Gastrocnemius medialis (tissue), 4 donors: ENCODE measurements at regions not wholly inside any gene's neighbourhood (a gene's known extent, or its start where the extent isn't known, plus 50 kb on each side); places are given as distances from the start of the nearest gene placed in this dataset.
A peak's percentile ranks its signal among the peaks of the same experiment; 100 is the strongest.

Source experiments
- ATAC-seq, 2 donors: fragments of 150-250 bp; one replicate each; pipeline ENCODE4 v1.9.1; 2016
- DNase-seq, 2 donors: peaks; one replicate each; pipeline ENCODE4 v3.0.0-alpha.2; 2019
- H3K27ac ChIP-seq, 4 donors: fragments of 200-600 bp; sonication (generic); 1 replicate in 1 of 4; 2 replicates in 3 of 4; pipeline ENCODE4 v1.5.1; 2016 to 2018; ENCODE audit warnings: mild to moderate bottlenecking in 2 of 4, moderate library complexity in 1 of 4
- H3K27me3 ChIP-seq, 3 donors: fragments of 200-600 bp; sonication (generic) in 2 of 3; 1 replicate in 1 of 3; 2 replicates in 2 of 3; pipeline versions ENCODE4 v1.5.1 to v1.6.0; 2016 to 2019; ENCODE audit warnings: mild to moderate bottlenecking in 1 of 3, moderate library complexity in 1 of 3
- H3K36me3 ChIP-seq, 2 donors: fragments of 200-600 bp; sonication (generic) in 1 of 2; one replicate each; pipeline ENCODE4 v1.5.1; 2017 to 2018
- H3K4me1 ChIP-seq, 2 donors: fragments of 200-600 bp; sonication (generic) in 1 of 2; one replicate each; pipeline ENCODE4 v1.5.1; 2016 to 2017; ENCODE audit warnings: mild to moderate bottlenecking in 2 of 2
- H3K4me3 ChIP-seq, 4 donors: fragments of 200-600 bp; sonication (generic) in 3 of 4; 1 replicate in 1 of 4; 2 replicates in 3 of 4; pipeline ENCODE4 v1.5.1; 2016 to 2019; ENCODE audit warnings: mild to moderate bottlenecking in 2 of 4
- H3K9me3 ChIP-seq, 3 donors: fragments of 200-600 bp; sonication (generic) in 2 of 3; 1 replicate in 1 of 3; 2 replicates in 2 of 3; pipeline ENCODE4 v1.5.1; 2016 to 2019
- POLR2A ChIP-seq, 2 donors: fragments of 450-650 bp; IDR thresholded peaks; one replicate each; pipeline ENCODE4 v1.6.1; 2017; ENCODE audit warnings: antibody characterized with exemption in 2 of 2, mild to moderate bottlenecking in 2 of 2, moderate library complexity in 2 of 2
- in situ Hi-C, 4 donors: fragments of 200-750 bp; cut with MboI; loops; one replicate each; pipeline versions ENCODE4 v1.15.0 to v1.8.0; 2017; ENCODE audit warnings: low sequenced_read_pairs in 4 of 4
- intact Hi-C: fragments of 100-400 bp; cut with DNase I; formaldehyde crosslinking; loops from one replicate; pipeline ENCODE4 v1.15.1; 2023; ENCODE audit warnings: low total_unique reads
- TF ChIP-seq, protein P1 (sequence below), 5 experiments: fragments of 450-650 bp in 3 of 5; fragments of 200-600 bp in 2 of 5; sonication (generic) in 2 of 5; IDR thresholded peaks in 4 of 5; conservative IDR thresholded peaks in 1 of 5; 1 replicate in 4 of 5; 2 replicates in 1 of 5; pipeline ENCODE4 v1.5.1; 2016 to 2019; ENCODE audit warnings: antibody characterized with exemption in 5 of 5, mild to moderate bottlenecking in 3 of 5, moderate library complexity in 3 of 5

DNA sequence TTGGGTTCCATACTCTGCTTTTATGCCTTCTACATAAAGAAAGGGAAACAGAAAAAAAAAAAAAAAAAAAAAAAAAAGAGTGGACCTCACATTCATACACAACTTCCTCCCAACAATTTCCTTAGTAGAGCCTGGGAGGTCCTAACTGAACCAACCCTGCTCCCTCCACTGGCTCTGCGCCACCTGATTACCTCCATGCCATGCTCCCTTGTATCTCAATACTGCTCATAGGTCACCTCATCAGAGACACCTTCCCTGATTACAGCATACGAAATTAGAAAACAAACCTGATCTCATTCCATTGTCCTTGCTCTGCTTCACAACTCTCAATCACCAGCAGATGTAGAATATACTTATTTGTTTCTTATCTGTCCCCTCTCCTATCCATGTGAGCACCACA is 134.2 kb upstream of the EYA4 start:
- intact Hi-C loops (no loop called here), in situ Hi-C loops (no loop called here)
- no peak for ATAC-seq
- Histone ChIP-seq H3K27ac (no peak overlapping the region), H3K27me3 (no peaks in the 10 kb centered on the region), H3K4me1 (no peaks in the 10 kb centered on the region), H3K36me3 (no peaks in the 10 kb centered on the region), H3K9me3 (no peaks in the 10 kb centered on the region), H3K4me3 (no peak overlapping the region)
- TF ChIP-seq POLR2A (IDR thresholded peaks at IDR 0.05), result no peak
- TF ChIP-seq, protein P1, sequence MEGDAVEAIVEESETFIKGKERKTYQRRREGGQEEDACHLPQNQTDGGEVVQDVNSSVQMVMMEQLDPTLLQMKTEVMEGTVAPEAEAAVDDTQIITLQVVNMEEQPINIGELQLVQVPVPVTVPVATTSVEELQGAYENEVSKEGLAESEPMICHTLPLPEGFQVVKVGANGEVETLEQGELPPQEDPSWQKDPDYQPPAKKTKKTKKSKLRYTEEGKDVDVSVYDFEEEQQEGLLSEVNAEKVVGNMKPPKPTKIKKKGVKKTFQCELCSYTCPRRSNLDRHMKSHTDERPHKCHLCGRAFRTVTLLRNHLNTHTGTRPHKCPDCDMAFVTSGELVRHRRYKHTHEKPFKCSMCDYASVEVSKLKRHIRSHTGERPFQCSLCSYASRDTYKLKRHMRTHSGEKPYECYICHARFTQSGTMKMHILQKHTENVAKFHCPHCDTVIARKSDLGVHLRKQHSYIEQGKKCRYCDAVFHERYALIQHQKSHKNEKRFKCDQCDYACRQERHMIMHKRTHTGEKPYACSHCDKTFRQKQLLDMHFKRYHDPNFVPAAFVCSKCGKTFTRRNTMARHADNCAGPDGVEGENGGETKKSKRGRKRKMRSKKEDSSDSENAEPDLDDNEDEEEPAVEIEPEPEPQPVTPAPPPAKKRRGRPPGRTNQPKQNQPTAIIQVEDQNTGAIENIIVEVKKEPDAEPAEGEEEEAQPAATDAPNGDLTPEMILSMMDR (IDR thresholded peaks at IDR 0.05 in 4 of 5, conservative IDR thresholded peaks at IDR 0.05 in 1 of 5), result no peak
- DNase-seq, result no peak

DNA sequence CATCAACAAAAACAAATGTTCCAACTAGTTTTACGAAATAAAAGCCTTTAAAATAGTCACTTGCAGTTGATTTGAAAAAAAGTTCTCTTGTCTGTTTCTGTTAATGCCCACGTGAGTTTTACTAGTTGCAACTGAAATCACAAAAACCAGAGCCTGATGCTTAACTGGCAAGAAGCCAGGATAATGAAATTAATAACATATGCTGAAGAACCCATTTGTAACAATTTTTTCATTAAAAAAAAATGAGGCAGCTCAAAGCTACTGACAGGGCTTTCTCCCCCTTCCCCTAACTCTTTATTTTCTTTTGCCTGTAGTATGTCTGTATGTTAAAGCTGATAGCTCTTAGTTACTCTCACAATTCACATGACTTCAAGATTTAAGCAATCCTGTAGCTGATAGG is 132.7 kb upstream of the EYA4 start:
- Histone ChIP-seq H3K27me3 (no peaks in the 10 kb centered on the region), H3K9me3 (no peaks in the 10 kb centered on the region), H3K4me3 (no peak overlapping the region), H3K27ac (no peak overlapping the region), H3K36me3 (no peaks in the 10 kb centered on the region), H3K4me1 (no peaks in the 10 kb centered on the region)
- TF ChIP-seq, protein P1 (IDR thresholded peaks at IDR 0.05 in 4 of 5, conservative IDR thresholded peaks at IDR 0.05 in 1 of 5), result no peak
- no peak for TF ChIP-seq POLR2A (IDR thresholded peaks at IDR 0.05)
- intact Hi-C loops (no loop called here), in situ Hi-C loops (no loop called here)
- DNase-seq (no peak), ATAC-seq (no peak)

DNA sequence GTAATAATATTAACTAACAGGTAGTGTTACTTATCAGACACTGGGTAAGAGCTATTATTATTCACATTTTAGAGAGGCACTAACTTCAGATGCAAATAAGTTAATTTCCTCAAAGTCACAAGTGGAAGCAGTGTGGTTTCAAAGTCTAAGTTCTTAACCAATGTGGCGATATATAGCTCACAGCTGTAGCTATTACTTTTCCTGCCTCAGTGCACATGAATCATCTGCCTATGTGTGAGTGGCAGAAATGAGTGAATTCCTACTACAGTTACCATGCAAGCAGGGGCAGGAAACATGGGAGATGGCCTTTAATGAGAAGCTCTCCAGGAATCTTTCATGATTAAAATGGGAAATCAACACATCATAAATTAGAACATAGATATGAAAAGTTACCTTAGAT is 126.2 kb upstream of the EYA4 start:
- H3K4me3 ChIP-seq, result no peak overlapping the region
- intact Hi-C loops, result no loop called here
- no peak for DNase-seq

DNA sequence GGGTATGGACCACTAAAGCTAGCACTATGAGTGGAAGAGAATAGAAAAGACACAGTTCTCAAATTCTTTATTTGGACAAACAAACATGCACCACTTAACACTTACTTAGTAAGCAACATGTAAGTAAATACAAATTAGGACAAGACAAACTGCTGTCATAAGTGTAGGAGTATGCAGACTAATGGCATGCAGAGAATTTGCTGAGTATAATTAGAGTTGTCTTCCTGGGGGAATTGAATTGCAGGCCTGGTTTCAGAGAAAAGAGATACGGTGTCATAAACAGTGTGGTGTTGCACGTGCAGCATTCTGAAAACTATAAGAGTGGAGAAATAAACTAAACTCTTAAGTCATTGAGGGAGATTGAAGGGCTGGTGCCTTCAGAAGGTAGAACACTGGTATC is 125.2 kb upstream of the EYA4 start:
- peaks cover 0 to 2% of the 10 kb centered on the region in 2 donors for H3K4me1 ChIP-seq
- H3K9me3 ChIP-seq, result no peaks in the 10 kb centered on the region
- H3K36me3 ChIP-seq, result no peaks in the 10 kb centered on the region
- H3K27me3 ChIP-seq, result no peaks in the 10 kb centered on the region
- intact Hi-C loops (no loop called here), in situ Hi-C loops (no loop called here)
- ATAC-seq, result peak in 1 of 2 donors; percentile 75
- H3K4me3 ChIP-seq, result no peak overlapping the region
- DNase-seq, result no peak
- no peak overlapping the region for H3K27ac ChIP-seq
- no peak for TF ChIP-seq POLR2A (IDR thresholded peaks at IDR 0.05)
- TF ChIP-seq, protein P1 (IDR thresholded peaks at IDR 0.05 in 4 of 5, conservative IDR thresholded peaks at IDR 0.05 in 1 of 5), result no peak

More for the DNA sequence above, 126.2 kb upstream of the EYA4 start:
- in situ Hi-C loops, result no loop called here
- H3K27me3 ChIP-seq, result no peaks in the 10 kb centered on the region
- H3K36me3 ChIP-seq, result no peaks in the 10 kb centered on the region
- no peak for ATAC-seq
- H3K4me1 ChIP-seq, result peaks cover 0 to 2% of the 10 kb centered on the region in 2 donors
- H3K27ac ChIP-seq, result no peak overlapping the region
- no peaks in the 10 kb centered on the region for H3K9me3 ChIP-seq
- TF ChIP-seq, protein P1 (IDR thresholded peaks at IDR 0.05 in 4 of 5, conservative IDR thresholded peaks at IDR 0.05 in 1 of 5), result no peak
- TF ChIP-seq POLR2A (IDR thresholded peaks at IDR 0.05), result no peak

DNA sequence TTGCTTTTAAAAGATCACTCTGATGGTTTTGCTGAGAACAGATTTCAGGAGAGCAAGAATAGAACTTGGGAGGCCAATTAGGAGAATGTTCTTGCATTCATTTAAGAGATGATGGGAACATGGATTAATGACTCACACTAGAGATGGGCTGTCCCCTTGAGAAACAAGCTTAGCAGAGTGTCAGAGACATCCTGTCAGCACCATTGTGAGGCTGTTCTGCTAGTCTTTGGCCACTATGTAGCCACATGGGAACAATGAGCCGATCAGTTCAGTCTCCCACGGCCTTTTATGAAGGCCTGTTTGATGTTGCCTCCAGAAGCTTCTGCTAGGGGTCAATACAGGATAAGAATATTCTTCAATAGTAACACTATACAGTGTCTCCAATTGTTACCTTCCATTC is 113.0 kb upstream of the EYA4 start:
- TF ChIP-seq, protein P1 (IDR thresholded peaks at IDR 0.05 in 4 of 5, conservative IDR thresholded peaks at IDR 0.05 in 1 of 5), result no peak
- TF ChIP-seq POLR2A (IDR thresholded peaks at IDR 0.05), result no peak
- H3K36me3 ChIP-seq, result no peaks in the 10 kb centered on the region
- in situ Hi-C loops (no loop called here), intact Hi-C loops (no loop called here)
- H3K27ac ChIP-seq, result peak overlapping the region in 1 of 4 donors; percentile 44
- no peaks in the 10 kb centered on the region for H3K27me3 ChIP-seq
- no peak overlapping the region for H3K4me3 ChIP-seq
- H3K4me1 ChIP-seq, result peaks cover 32 to 42% of the 10 kb centered on the region in 2 donors
- DNase-seq, result no peak
- no peaks in the 10 kb centered on the region for H3K9me3 ChIP-seq
- no peak for ATAC-seq
